A673 (cell line): ENCODE measurements at regions not wholly inside any gene's neighbourhood (a gene's known extent, or its start where the extent isn't known, plus 50 kb on each side); places are given as distances from the start of the nearest gene placed in this dataset.

Experiments used
- BruUV-seq: library from RNA; stranded (reverse); fragments of 400-500 nt; replicated peaks from 2 replicates; lab custom pipeline; 2021; lab: Mats Ljungman, UMichigan
- CTCF ChIA-PET: fragments of 300-600 bp; sonication (Branson Sonifier 250); formaldehyde crosslinking; loops from one replicate; lab custom pipeline; 2022; ENCODE audit warnings: antibody characterized with exemption; lab: Charles Lee
- POLR2A ChIA-PET: fragments of 300-600 bp; sonication (Branson Sonifier 250); formaldehyde crosslinking; loops from one replicate; lab custom pipeline; 2022; ENCODE audit warnings: antibody characterized with exemption; ENCODE audit not compliant: low non-redundant PET; lab: Charles Lee
- DNase-seq: peaks from one replicate; pipeline ENCODE4 v3.0.0-alpha.2; 2015; ENCODE audit warnings: low spot score
- H3K27ac ChIP-seq: fragments of 200-600 bp; sonication (generic); 2 replicates; pipeline ENCODE4 v1.5.1; 2016; ENCODE audit warnings: mixed run types, low read depth, mild to moderate bottlenecking, mixed read lengths, antibody characterized with exemption, low read length; ENCODE audit not compliant: poor library complexity, severe bottlenecking
- H3K27me3 ChIP-seq: fragments of 200-600 bp; sonication (generic); replicated peaks from 2 replicates; pipeline ENCODE4 v1.6.1; 2017; ENCODE audit warnings: mixed run types, low read depth, mild to moderate bottlenecking, mixed read lengths, antibody characterized with exemption, low read length; ENCODE audit not compliant: insufficient read depth, poor library complexity
- H3K36me3 ChIP-seq: fragments of 200-600 bp; sonication (generic); 2 replicates; pipeline ENCODE4 v1.6.1; 2016; ENCODE audit warnings: mixed run types, mild to moderate bottlenecking, mixed read lengths, antibody characterized with exemption, low read length; ENCODE audit not compliant: insufficient read depth, poor library complexity, severe bottlenecking
- H3K4me1 ChIP-seq: fragments of 200-600 bp; sonication (generic); 2 replicates; pipeline ENCODE4 v1.6.1; 2017; ENCODE audit warnings: mixed run types, mild to moderate bottlenecking, mixed read lengths, antibody characterized with exemption, low read length; ENCODE audit not compliant: insufficient read depth, poor library complexity, severe bottlenecking
- H3K4me3 ChIP-seq: fragments of 200-600 bp; sonication (generic); 2 replicates; pipeline ENCODE4 v1.5.1; 2016; ENCODE audit warnings: low read depth, mixed run types, mild to moderate bottlenecking, mixed read lengths, low read length; ENCODE audit not compliant: poor library complexity, severe bottlenecking
- H3K9me3 ChIP-seq: fragments of 200-600 bp; sonication (generic); 2 replicates; pipeline ENCODE4 v1.6.1; 2016; ENCODE audit warnings: mixed run types, low read depth, mild to moderate bottlenecking, mixed read lengths, antibody characterized with exemption, low read length; ENCODE audit not compliant: poor library complexity, severe bottlenecking
- CTCF ChIP-seq: fragments of 300-800, 200-600 bp; sonication (generic); conservative IDR thresholded peaks from 2 replicates; pipeline ENCODE4 v1.5.1; 2017; ENCODE audit warnings: low read depth, mild to moderate bottlenecking, antibody characterized with exemption, low read length, moderate library complexity, mixed read lengths
- EZH2 ChIP-seq: fragments of 200-600 bp; sonication (generic); IDR thresholded peaks from 2 replicates; pipeline ENCODE4 v1.6.1; 2017; ENCODE audit warnings: borderline replicate concordance, low read depth, mild to moderate bottlenecking, mixed read lengths, antibody characterized with exemption, low read length; ENCODE audit not compliant: poor library complexity, severe bottlenecking
- intact Hi-C: fragments of 100-400 bp; cut with micrococcal nuclease; formaldehyde crosslinking; loops from one replicate; pipeline ENCODE4 v1.10.0; 2022; ENCODE audit not compliant: unreplicated experiment

DNA sequence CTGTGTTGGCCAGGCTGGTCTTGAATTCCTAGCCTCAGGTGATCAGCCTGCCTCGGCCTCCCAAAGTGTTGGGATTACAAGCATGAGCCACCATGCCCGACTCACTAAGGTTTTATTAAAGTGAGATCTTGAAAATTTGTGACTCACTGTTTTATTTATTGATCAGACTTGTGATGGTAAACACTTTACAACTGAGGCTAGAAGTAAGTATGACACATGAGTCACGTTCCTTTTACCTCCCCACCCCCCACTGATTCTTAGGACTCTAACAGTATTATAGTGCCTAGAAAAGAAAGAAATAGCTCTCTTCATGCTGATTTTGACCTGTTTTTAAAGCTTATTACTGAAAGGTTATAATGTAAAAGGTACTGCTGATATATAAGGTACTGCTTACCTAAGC is 160.6 kb downstream of the TANC2 start:
- no peak for DNase-seq
- Histone ChIP-seq H3K4me3 (no peak overlapping the region), H3K27me3 (no peaks in the 10 kb centered on the region), H3K27ac (no peak overlapping the region), H3K9me3 (no peaks in the 10 kb centered on the region), H3K4me1 (no peaks in the 10 kb centered on the region), H3K36me3 (no peaks in the 10 kb centered on the region)
- ChIA-PET POLR2A (no interaction called here), CTCF (no interaction called here)
- TF ChIP-seq CTCF (no peak), EZH2 (no peak)
- BruUV-seq: no TSS peak
- intact Hi-C loops: no loop called here

DNA sequence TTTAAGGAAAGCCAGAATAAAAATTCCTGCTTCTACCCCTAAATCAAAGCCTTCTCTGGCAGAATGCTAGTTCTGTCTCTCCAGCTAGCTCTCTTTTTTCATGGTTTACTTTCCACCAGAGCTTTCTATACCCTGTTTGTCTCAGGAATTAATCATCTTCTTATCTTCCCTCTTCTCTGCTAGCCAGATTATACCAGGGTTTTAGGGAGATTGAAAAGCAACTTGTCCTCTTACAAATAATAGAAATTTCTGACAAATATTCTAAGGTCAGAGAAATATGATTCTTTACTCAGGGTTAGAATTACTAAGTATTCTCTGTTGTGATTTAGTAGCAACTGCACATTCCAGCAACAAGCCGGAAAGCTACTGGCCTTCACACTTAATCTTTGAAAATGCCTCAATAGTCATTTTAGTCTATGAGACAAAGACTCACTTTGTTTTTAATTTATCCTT is 166.4 kb downstream of the TANC2 start:
- no peaks in the 10 kb centered on the region for H3K36me3 ChIP-seq
- no peaks in the 10 kb centered on the region for H3K27me3 ChIP-seq
- no peaks in the 10 kb centered on the region for H3K4me1 ChIP-seq
- no TSS peak for BruUV-seq
- intact Hi-C loops: no loop called here
- H3K27ac ChIP-seq: no peak overlapping the region
- ChIA-PET POLR2A (no interaction called here), CTCF (no interaction called here)
- no peaks in the 10 kb centered on the region for H3K9me3 ChIP-seq
- no peak for DNase-seq
- H3K4me3 ChIP-seq: no peak overlapping the region
- TF ChIP-seq CTCF (no peak), EZH2 (no peak)

DNA sequence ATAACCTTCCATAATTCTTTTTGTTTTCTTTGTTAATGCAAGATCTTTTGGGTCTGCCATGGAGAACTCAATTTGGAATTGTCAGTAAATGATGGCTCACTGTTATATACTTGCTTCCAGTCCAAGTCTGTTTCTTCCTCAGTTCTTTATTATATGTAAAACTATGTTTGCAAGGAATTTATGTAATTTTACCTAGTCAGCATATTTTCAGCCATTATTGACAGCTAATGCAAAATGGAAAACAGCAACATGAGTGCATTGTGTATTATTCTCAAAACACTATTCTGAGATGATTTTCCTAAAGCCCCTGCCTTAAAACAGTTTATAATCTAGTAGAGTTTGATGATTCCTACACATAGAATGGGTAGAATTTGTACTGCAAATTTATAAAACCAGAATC is 167.5 kb downstream of the TANC2 start:
- intact Hi-C loops: no loop called here
- TF ChIP-seq CTCF (no peak), EZH2 (no peak)
- Histone ChIP-seq H3K4me3 (no peak overlapping the region), H3K27ac (no peak overlapping the region), H3K4me1 (no peaks in the 10 kb centered on the region), H3K36me3 (no peaks in the 10 kb centered on the region), H3K27me3 (no peaks in the 10 kb centered on the region), H3K9me3 (no peaks in the 10 kb centered on the region)
- POLR2A ChIA-PET: no interaction called here
- no peak for DNase-seq
- BruUV-seq: no TSS peak
- CTCF ChIA-PET: no interaction called here
